C4-2B (cell line): ENCODE measurements at regions not wholly inside any gene's neighbourhood (a gene's known extent, or its start where the extent isn't known, plus 50 kb on each side); places are given as distances from the start of the nearest gene placed in this dataset.

Source experiments
- H3K27ac ChIP-seq: fragments of 450-650 bp; 2 replicates; pipeline ENCODE4 v1.5.1; 2017
- CTCF ChIP-seq: fragments of 450-650 bp; conservative IDR thresholded peaks from 2 replicates; pipeline ENCODE4 v1.5.1; 2017; ENCODE audit warnings: mild to moderate bottlenecking
- ZFX ChIP-seq: fragments of 450-650 bp; IDR thresholded peaks from 2 replicates; pipeline ENCODE4 v1.6.1; 2017

- H3K27ac ChIP-seq, result no peak overlapping the region
- TF ChIP-seq CTCF, result no peak
- TF ChIP-seq ZFX, result no peak
Measured at GRCh38 chr13:78460176-78460575, 143.2 kb downstream of the POU4F1 start.

- TF ChIP-seq CTCF (no peak), ZFX (no peak)
Measured at GRCh38 chr13:78443839-78444238, 159.5 kb downstream of the POU4F1 start.

GRCh38 chr13:78437781-78438180 is 165.6 kb downstream of the POU4F1 start:
- no peak for TF ChIP-seq CTCF
- TF ChIP-seq ZFX, result no peak
- no peak overlapping the region for H3K27ac ChIP-seq

More at GRCh38 chr13:78443839-78444238, 159.5 kb downstream of the POU4F1 start:
- no peak overlapping the region for H3K27ac ChIP-seq

GRCh38 chr13:78436311-78436710 is 167.0 kb downstream of the POU4F1 start:
- no peak overlapping the region for H3K27ac ChIP-seq
- no peak for TF ChIP-seq ZFX
- TF ChIP-seq CTCF, result no peak

GRCh38 chr13:78431328-78431727 is 172.0 kb downstream of the POU4F1 start:
- TF ChIP-seq CTCF (no peak), ZFX (no peak)
- H3K27ac ChIP-seq, result no peak overlapping the region

- H3K27ac ChIP-seq, result no peak overlapping the region
- TF ChIP-seq CTCF (no peak), ZFX (no peak)
Measured at GRCh38 chr13:78430811-78431210, 172.5 kb downstream of the POU4F1 start.

GRCh38 chr13:78430166-78430791 is 173.1 kb downstream of the POU4F1 start:
- no peak overlapping the region for H3K27ac ChIP-seq
- no peak for TF ChIP-seq CTCF
- no peak for TF ChIP-seq ZFX
